SH-SY5Y (cell line): ENCODE measurements at regions not wholly inside any gene's neighbourhood (a gene's known extent, or its start where the extent isn't known, plus 50 kb on each side); places are given as distances from the start of the nearest gene placed in this dataset.

Source experiments
- GATA2 ChIP-seq: IDR thresholded peaks from 2 replicates; pipeline ENCODE4 v1.6.1; 2011; ENCODE audit warnings: mild to moderate bottlenecking, low read depth, low read length
- GATA3 ChIP-seq: IDR thresholded peaks from 2 replicates; pipeline ENCODE4 v1.6.1; 2011; ENCODE audit warnings: low read depth, mild to moderate bottlenecking, low read length, moderate library complexity

DNA sequence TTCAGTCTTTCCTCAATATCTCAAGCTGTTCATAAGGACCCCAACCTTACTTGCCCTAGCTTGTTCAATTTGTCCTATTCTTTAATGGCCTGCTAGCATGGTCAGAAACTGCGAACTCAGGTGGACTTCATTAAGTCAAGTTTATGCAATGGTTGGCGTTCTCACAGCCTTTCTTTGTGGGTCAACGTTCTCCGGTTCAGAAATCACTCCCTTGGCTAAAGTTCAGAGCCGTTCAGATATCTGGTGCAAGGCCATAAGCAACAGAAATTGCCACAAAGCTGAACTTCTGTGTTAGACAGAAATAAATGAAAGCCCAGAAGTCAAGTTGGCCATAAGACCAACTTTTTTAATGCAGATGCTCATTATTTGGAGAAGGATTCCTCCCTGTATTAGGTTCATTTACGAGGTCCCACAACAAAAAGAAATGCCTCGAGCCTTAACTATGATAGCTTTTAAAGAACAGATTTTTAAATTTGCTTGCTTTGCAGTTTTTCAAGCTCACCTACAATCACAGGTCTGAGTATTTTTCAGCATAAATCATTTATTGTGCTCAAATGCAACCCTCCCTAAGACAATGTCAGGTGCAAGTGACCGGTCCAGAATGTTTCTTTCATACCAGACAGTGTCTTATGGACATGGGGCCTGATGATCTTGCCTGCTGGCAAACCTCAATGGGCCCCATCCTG is 140.2 kb upstream of the COL11A1 start:
- TF ChIP-seq GATA3, result no peak
- no peak for TF ChIP-seq GATA2

DNA sequence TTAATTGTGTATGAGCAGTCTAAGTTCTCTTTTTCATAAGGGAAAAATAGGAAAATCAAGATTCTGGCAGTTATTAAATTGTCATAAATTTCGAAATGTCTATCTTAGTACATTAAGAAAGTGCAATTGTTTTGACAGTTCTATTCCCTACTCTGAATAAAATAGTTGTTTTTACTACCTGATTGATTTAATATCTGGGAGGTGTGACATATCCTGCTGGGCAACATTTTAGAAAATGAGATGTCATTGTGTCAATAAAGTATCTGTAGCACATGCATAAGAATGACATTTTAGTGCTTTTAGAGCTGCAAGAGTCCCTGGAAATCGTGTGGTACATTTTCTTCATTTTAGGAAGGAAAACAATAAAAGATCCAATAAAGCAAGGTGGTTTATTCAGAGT is 139.2 kb upstream of the COL11A1 start:
- TF ChIP-seq GATA2, result no peak
- no peak for TF ChIP-seq GATA3

DNA sequence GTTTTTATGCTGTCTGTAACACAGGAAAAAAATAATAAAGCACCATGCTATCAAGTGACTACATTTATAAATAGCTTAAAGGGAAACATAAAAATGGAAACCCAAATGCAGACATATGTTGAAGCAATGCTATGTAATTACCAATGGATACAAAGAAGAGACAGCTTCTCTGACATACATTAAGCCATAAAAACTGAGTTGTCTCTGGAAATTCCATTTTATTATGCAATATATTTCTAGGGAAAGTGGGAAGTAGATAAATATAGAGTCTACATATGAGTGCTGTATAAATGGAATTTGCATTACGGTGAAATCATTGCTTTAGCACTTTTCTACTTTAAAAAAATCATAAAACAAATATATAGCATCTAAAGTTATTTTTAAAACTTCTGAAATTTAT is 135.2 kb upstream of the COL11A1 start:
- TF ChIP-seq GATA2, result no peak
- TF ChIP-seq GATA3, result no peak

DNA sequence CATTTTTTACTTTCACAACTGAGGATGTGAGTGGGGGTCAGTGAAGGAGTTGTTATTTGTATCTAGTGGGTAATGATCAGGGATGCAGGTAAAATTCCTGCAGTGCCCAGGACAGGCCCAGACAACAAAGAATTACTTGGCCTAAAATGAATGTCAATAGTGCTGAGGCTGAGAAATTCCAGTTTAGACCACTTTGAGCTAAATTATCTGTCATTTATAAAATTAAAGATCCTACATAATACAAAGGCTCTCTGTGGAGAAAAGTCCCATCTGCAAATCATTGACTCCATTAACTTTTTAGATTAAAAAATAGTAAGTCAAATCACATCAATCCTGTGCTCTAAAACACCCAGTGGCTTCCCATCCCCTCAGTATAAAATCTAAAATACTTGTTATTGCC is 130.7 kb upstream of the COL11A1 start:
- no peak for TF ChIP-seq GATA3
- TF ChIP-seq GATA2, result no peak

DNA sequence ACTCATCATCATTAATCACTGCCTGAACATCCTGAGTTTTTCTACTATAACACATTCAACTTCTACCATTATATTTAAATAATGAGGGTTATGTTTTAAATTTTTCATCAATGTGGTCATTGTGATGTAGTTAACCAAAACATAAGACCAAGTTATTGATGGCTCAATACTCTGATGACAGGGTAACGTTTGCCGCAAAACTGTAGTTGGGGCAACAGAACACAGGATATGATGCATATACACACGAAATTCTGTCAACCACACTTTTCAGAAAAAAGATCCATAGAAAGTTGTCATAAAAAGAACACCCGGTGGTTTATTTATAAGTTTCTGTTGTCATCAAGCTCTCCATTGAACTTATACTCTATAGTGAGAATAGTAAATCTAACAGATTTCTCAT is 121.7 kb upstream of the COL11A1 start:
- TF ChIP-seq GATA3 (no peak), GATA2 (no peak)

DNA sequence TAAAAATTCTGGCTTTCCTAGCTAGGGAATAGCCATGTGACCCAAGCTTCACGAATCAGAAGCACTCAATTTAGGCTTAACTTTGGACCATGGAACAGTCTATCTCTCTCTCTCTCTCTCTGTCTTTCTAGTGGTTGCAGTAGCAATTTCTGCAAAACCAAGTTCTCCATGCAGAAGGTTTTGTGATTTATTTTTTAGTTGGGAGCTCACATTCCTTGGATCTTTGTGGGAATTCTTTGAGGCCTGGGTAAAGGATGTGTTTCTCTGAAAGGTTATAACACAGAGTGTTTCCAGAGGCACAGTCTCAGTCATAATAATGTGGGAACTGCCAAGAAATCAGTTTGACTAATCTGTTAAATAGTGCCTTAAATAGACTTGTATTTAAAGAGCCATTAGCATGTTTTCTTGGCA is 112.3 kb upstream of the COL11A1 start:
- TF ChIP-seq GATA2, result no peak
- no peak for TF ChIP-seq GATA3

DNA sequence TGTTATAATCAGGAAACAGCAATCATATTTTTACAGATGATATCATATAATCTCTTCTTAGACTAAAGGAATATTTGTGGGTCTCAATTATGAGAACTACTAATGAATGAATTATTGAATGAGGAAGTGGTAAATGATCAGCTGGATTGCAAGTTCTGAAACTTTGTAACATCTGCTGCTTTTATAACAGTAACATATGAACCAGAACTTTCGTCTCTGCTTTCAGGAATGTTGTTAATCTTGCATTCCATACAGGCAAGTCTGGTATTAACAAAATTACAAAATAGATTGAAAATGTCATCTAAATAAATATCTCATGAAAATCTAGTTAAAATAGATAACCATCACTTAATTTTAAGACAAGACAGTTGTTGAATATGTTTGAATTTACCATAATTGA is 110.5 kb upstream of the COL11A1 start:
- no peak for TF ChIP-seq GATA2
- no peak for TF ChIP-seq GATA3

DNA sequence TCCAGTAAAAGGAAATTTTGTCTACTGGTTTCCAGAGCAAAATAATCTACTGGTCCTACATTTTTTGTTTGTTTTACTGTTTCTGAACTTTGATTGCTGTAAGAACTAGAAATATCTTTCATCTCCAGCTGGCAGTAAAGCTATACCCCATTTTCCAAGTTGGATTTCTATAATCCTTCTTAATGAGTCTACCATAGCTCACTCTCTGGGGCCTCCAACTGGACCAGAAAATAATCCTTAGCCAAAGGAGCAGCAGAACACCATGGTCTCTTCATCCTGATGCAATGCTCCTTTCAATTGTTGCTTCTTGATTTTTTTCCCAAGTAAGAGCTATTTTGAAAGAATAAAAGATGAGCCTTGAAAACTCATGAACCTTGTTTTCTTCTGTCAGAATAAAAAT is 110.0 kb upstream of the COL11A1 start:
- TF ChIP-seq GATA3, result no peak

DNA sequence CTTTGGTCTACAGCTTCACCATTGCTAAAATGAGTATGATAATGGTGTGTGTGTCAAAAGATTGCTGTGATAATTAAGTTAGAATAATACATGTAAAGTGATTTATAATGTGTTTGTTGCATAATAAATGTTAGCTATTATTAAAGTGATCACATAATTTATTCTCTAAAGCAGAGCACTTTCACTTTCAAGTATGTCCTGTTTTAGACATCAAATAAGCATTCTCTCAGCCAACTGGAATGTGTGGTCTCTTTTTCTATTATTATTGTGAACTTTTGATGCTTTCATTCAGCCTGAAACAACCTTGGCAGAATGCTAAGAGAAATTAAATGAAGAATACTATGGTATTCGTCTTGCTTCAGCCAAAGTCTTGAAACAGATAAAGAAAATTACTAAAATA is 102.8 kb upstream of the COL11A1 start:
- no peak for TF ChIP-seq GATA2
- TF ChIP-seq GATA3, result no peak

DNA sequence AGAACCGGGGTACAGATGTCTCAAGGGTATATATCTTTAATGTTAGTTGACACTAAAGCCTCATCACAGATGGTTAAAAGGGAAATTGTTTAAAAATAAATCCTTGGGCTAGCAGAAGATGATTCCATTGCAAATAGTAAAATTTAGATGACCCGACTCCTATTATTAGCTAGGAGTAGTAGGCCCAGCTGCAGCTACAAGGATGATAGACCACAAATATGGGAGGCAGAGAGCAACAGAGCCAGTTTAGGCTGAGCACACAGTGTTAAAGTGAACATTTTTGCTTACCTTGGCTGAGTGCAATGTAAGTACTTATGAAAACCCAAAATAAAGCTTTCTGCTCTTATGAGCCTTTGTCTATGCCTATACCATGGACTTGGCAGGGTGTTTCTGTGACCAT is 100.5 kb upstream of the COL11A1 start:
- no peak for TF ChIP-seq GATA2
- TF ChIP-seq GATA3, result no peak

DNA sequence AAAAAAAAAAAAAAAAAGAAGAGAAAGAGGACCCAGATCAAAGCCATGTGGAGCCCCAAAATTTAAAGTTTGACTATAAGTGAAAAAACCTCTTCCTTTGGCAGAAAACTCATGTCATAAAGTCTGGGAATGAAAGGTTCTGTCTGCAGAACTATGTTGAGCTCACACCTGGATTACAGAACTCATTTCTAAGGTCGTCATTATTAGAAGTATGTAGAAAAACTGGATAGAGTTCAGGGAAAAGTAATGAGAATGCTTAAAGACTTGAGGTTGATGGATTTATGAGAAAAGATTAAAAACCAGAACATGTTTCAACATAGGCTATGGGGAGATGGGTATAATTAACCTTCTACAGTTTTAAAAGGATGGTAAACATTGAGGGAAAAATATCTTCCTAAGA is 90.7 kb upstream of the COL11A1 start:
- TF ChIP-seq GATA2, result no peak
- no peak for TF ChIP-seq GATA3

DNA sequence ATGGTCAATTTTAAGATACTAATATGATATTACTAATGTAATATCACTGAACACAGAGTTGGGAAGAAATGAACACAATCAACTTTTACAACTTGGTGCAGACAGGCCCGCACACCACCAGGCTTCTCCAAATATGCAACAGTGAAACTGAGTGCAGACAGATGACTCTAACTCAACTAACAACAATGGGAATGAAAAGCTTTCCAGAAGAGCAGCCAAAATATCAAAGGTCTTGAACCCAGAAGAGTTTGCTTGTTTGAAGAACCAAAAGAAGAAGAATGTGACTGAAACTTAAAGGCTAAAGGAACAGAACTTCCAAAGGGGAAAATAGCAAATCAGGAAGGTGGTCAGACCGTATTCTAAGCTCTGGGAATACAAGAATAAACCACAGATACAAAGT is 89.8 kb upstream of the COL11A1 start:
- no peak for TF ChIP-seq GATA3
- no peak for TF ChIP-seq GATA2

DNA sequence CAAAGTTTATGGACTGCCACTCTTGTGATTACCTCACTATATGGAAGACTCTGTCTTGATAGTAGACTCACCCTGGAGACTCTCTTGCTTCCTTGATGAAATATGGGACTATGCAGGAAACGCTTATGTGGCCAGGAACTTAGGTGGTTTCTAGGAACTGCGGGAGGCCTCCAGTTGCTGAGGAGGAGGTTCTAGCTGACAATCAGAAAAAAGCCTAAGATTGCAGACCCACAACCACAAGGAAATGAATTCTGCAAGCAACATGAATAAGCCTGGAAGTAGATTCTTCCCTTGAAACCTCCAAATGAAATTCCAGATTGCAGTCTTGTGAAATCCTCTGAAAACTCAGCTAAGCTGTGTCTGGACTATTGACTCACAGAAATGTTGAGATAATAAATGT is 88.9 kb upstream of the COL11A1 start:
- TF ChIP-seq GATA3 (no peak), GATA2 (no peak)

DNA sequence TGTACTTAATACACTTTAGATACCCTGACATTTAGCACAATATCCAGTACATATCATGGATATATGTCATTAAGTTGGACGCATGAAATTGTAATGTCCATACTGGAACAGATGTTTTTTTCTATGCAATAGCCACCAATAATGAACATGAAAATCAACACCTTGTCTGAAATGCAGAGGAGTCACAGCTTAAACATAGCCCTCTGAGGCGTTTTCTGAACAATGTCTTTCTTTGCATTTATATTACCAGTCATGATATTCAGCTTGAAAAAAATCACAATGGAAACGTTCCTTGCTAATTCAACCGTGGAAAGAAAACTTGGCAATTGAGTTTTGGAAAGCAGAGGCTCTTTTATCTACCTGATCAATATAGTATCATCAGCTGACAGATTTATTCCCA is 86.7 kb upstream of the COL11A1 start:
- no peak for TF ChIP-seq GATA3
- TF ChIP-seq GATA2, result no peak

DNA sequence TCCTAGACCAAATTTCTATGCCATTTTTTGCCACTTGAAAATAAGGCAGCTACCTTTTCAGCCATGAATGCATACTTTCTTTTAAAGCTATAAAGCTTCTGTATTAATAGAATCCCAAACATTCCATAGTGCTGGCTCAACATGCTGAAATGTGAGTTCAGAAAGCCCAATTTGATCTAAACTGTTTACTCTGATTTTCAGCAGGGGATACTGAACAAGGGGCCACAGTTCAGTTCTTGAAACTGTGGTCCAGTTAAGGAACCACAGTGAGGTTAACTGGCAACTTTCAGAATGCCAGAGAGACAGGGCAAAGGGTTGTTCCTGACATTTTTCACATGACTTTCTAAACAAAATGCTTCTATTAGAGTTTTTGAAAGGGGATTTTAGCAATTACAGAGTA is 85.7 kb upstream of the COL11A1 start:
- no peak for TF ChIP-seq GATA2
- no peak for TF ChIP-seq GATA3

DNA sequence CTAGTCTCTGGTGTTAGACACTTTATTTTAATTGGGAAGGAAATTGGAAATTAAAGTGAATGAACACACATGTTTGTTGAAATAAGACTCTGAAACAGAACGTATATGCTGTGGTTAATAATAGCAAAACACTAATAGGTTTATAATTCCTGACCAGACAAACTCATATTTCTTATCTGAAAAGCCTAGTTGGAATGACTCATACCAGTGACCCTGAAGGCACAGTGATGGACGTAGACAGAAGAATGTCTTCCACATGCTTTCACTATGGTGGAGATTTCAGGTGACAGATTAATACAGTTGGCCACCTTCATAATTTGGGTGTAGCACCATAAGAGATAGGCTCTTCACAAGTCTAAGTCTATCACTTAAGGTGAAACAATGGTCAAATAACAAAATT is 83.0 kb upstream of the COL11A1 start:
- TF ChIP-seq GATA2 (no peak), GATA3 (no peak)
